Neural cell (in vitro differentiated cells): ENCODE measurements at regions not wholly inside any gene's neighbourhood (a gene's known extent, or its start where the extent isn't known, plus 50 kb on each side); places are given as distances from the start of the nearest gene placed in this dataset.

Experiments
- H2AFZ ChIP-seq: fragments of 200-600, 300-800 bp; sonication (generic), shearing (Covaris generic); 2 replicates; pipeline ENCODE4 v1.6.0; 2014; ENCODE audit warnings: low read depth, mild to moderate bottlenecking, antibody characterized with exemption, low read length, moderate library complexity
- H3F3A ChIP-seq: fragments of 200-600 bp; shearing (Covaris generic); 2 replicates; pipeline ENCODE4 v1.6.1; 2016; ENCODE audit warnings: mild to moderate bottlenecking, moderate library complexity, mixed read lengths, antibody characterized with exemption, low read length; ENCODE audit not compliant: insufficient read depth, poor library complexity, severe bottlenecking
- H3K27ac ChIP-seq: fragments of 200-600, 300-800 bp; sonication (generic), shearing (Covaris generic); 2 replicates; pipeline ENCODE4 v1.5.1; 2014; ENCODE audit warnings: mild to moderate bottlenecking, low read length, moderate library complexity
- H3K27me3 ChIP-seq: fragments of 300-800, 200-600 bp; sonication (generic), shearing (Covaris generic); 2 replicates; pipeline ENCODE4 v1.6.0; 2014; ENCODE audit warnings: mild to moderate bottlenecking, low read depth, low read length, moderate library complexity; ENCODE audit not compliant: insufficient read depth
- H3K36me3 ChIP-seq: fragments of 300-800, 200-600 bp; sonication (generic), shearing (Covaris generic); 2 replicates; pipeline ENCODE4 v1.5.1; 2014; ENCODE audit warnings: mild to moderate bottlenecking, antibody characterized with exemption, low read length, moderate library complexity; ENCODE audit not compliant: insufficient read depth
- H3K4me2 ChIP-seq: fragments of 300-800, 200-600 bp; sonication (generic), shearing (Covaris generic); 2 replicates; pipeline ENCODE4 v1.6.0; 2014; ENCODE audit warnings: mild to moderate bottlenecking, low read length
- H3K4me3 ChIP-seq: fragments of 300-800, 200-600 bp; sonication (generic), shearing (Covaris generic); 2 replicates; pipeline ENCODE4 v1.5.1; 2014; ENCODE audit warnings: mild to moderate bottlenecking, low read length, moderate library complexity
- H3K79me2 ChIP-seq: fragments of 200-600 bp; shearing (Covaris generic); replicated peaks from 2 replicates; pipeline ENCODE4 v1.6.0; 2014; ENCODE audit warnings: mild to moderate bottlenecking, low read length, moderate library complexity; ENCODE audit not compliant: insufficient read depth
- H3K9ac ChIP-seq: fragments of 300-800, 200-600 bp; sonication (generic), shearing (Covaris generic); 2 replicates; pipeline ENCODE4 v1.6.1; 2016; ENCODE audit warnings: mild to moderate bottlenecking, low read length, mixed read lengths
- H3K9me2 ChIP-seq: fragments of 200-600 bp; shearing (Covaris generic); 2 replicates; pipeline ENCODE4 v1.6.1; 2016; ENCODE audit warnings: mild to moderate bottlenecking, low read length, mixed read lengths; ENCODE audit not compliant: insufficient read depth
- H3K9me3 ChIP-seq: fragments of 200-600, 300-800 bp; sonication (generic), shearing (Covaris generic); 2 replicates; pipeline ENCODE4 v1.6.1; 2016; ENCODE audit warnings: mild to moderate bottlenecking, mixed run types, low read length, moderate library complexity, mixed read lengths
- H4K20me1 ChIP-seq: fragments of 200-600 bp; shearing (Covaris generic); 2 replicates; pipeline ENCODE4 v1.6.1; 2016; ENCODE audit warnings: mild to moderate bottlenecking, mixed run types; ENCODE audit not compliant: insufficient read depth
- EP300 ChIP-seq: fragments of 450-650 bp; conservative IDR thresholded peaks from 2 replicates; pipeline ENCODE4 v1.6.1; 2014; ENCODE audit warnings: antibody characterized with exemption, mild to moderate bottlenecking, moderate library complexity; ENCODE audit not compliant: poor library complexity, severe bottlenecking
- EZH2 ChIP-seq: fragments of 200-600, 300-800 bp; shearing (Covaris generic), sonication (generic); IDR thresholded peaks from 2 replicates; pipeline ENCODE4 v1.6.1; 2014; ENCODE audit warnings: antibody characterized with exemption, low read length, borderline replicate concordance, mild to moderate bottlenecking; ENCODE audit not compliant: insufficient read depth, poor library complexity, severe bottlenecking
- MXI1 ChIP-seq: fragments of 450-650 bp; conservative IDR thresholded peaks from 2 replicates; pipeline ENCODE4 v1.6.1; 2014; ENCODE audit warnings: antibody characterized with exemption, mild to moderate bottlenecking; ENCODE audit not compliant: poor library complexity, severe bottlenecking
- POLR2AphosphoS5 ChIP-seq: IDR thresholded peaks from 2 replicates; pipeline ENCODE4 v1.6.1; 2012
- RAD21 ChIP-seq: fragments of 450-650 bp; conservative IDR thresholded peaks from 2 replicates; pipeline ENCODE4 v1.6.1; 2014; ENCODE audit warnings: antibody characterized with exemption, mild to moderate bottlenecking, moderate library complexity
- REST ChIP-seq: IDR thresholded peaks from 2 replicates; pipeline ENCODE4 v1.6.1; 2012; ENCODE audit warnings: borderline replicate concordance
- SMC3 ChIP-seq: fragments of 450-650 bp; conservative IDR thresholded peaks from 2 replicates; pipeline ENCODE4 v1.6.1; 2014; ENCODE audit warnings: antibody characterized with exemption, mild to moderate bottlenecking, moderate library complexity; ENCODE audit not compliant: poor library complexity
- TAF1 ChIP-seq: IDR thresholded peaks from 2 replicates; pipeline ENCODE4 v1.6.1; 2012; ENCODE audit warnings: low read depth
- TF ChIP-seq, protein P1 (sequence below): fragments of 450-650 bp; IDR thresholded peaks from 2 replicates; pipeline ENCODE4 v1.5.1; 2014; ENCODE audit warnings: antibody characterized with exemption, mild to moderate bottlenecking, moderate library complexity; ENCODE audit not compliant: poor library complexity, severe bottlenecking

GRCh38 chr11:80987171-80987570, 1546.3 kb upstream of the TENM4 start:
- H2AFZ ChIP-seq, result no peak overlapping the region
- H3F3A ChIP-seq, result no peaks in the 10 kb centered on the region
- H3K9me2 ChIP-seq, result no peaks in the 10 kb centered on the region
- H3K9me3 ChIP-seq, result no peaks in the 10 kb centered on the region
- no peak overlapping the region for H3K4me2 ChIP-seq
- no peaks in the 10 kb centered on the region for H3K36me3 ChIP-seq
- H3K27me3 ChIP-seq, result no peaks in the 10 kb centered on the region
- TF ChIP-seq MXI1, result no peak
- TF ChIP-seq POLR2AphosphoS5, result no peak
- TF ChIP-seq RAD21, result no peak
- no peak for TF ChIP-seq EP300
- no peak for TF ChIP-seq EZH2
- no peak for TF ChIP-seq SMC3
- no peak for TF ChIP-seq TAF1
- TF ChIP-seq REST, result no peak
- TF ChIP-seq, protein P1, sequence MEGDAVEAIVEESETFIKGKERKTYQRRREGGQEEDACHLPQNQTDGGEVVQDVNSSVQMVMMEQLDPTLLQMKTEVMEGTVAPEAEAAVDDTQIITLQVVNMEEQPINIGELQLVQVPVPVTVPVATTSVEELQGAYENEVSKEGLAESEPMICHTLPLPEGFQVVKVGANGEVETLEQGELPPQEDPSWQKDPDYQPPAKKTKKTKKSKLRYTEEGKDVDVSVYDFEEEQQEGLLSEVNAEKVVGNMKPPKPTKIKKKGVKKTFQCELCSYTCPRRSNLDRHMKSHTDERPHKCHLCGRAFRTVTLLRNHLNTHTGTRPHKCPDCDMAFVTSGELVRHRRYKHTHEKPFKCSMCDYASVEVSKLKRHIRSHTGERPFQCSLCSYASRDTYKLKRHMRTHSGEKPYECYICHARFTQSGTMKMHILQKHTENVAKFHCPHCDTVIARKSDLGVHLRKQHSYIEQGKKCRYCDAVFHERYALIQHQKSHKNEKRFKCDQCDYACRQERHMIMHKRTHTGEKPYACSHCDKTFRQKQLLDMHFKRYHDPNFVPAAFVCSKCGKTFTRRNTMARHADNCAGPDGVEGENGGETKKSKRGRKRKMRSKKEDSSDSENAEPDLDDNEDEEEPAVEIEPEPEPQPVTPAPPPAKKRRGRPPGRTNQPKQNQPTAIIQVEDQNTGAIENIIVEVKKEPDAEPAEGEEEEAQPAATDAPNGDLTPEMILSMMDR, result no peak
- H3K4me3 ChIP-seq, result no peak overlapping the region
- no peak overlapping the region for H3K27ac ChIP-seq
- H3K9ac ChIP-seq, result no peak overlapping the region
- no peaks in the 10 kb centered on the region for H3K79me2 ChIP-seq
- H4K20me1 ChIP-seq, result no peaks in the 10 kb centered on the region

GRCh38 chr11:80986421-80987074, 1545.7 kb upstream of the TENM4 start:
- Histone ChIP-seq H3K9me3 (no peaks in the 10 kb centered on the region), H3K9me2 (no peaks in the 10 kb centered on the region), H3K79me2 (no peaks in the 10 kb centered on the region), H3K4me2 (no peak overlapping the region), H3K4me3 (no peak overlapping the region), H2AFZ (no peak overlapping the region), H4K20me1 (no peaks in the 10 kb centered on the region), H3K27ac (no peak overlapping the region), H3K27me3 (no peaks in the 10 kb centered on the region), H3K9ac (no peak overlapping the region), H3F3A (no peaks in the 10 kb centered on the region), H3K36me3 (no peaks in the 10 kb centered on the region)
- TF ChIP-seq REST, result no peak
- no peak for TF ChIP-seq RAD21
- TF ChIP-seq SMC3, result no peak
- no peak for TF ChIP-seq EP300
- TF ChIP-seq TAF1, result no peak
- no peak for TF ChIP-seq EZH2
- TF ChIP-seq MXI1, result no peak
- TF ChIP-seq, protein P1, result no peak
- TF ChIP-seq POLR2AphosphoS5, result no peak
